DMS 273 (cell line): ENCODE measurements at regions not wholly inside any gene's neighbourhood (a gene's known extent, or its start where the extent isn't known, plus 50 kb on each side); places are given as distances from the start of the nearest gene placed in this dataset.

Source experiments
- DNase-seq: peaks from one replicate; lab custom pipeline; 2025; ENCODE audit not compliant: unreplicated experiment; lab: John Stamatoyannopoulos, UW

- DNase-seq = no peak
Observed at GRCh38 chr4:151994429-151994828, 233.6 kb upstream of the GATB start.

- no peak for DNase-seq
Observed at GRCh38 chr4:151993521-151993920, 232.7 kb upstream of the GATB start.

GRCh38 chr4:151992332-151993154 is 231.7 kb upstream of the GATB start:
- DNase-seq = no peak

- no peak for DNase-seq
Observed at GRCh38 chr4:151991884-151992167, 231.0 kb upstream of the GATB start.

- no peak for DNase-seq
Observed at GRCh38 chr4:151991001-151991883, 230.4 kb upstream of the GATB start.

- no peak for DNase-seq
Observed at GRCh38 chr4:151990201-151990600, 229.4 kb upstream of the GATB start.

- DNase-seq = no peak
Observed at GRCh38 chr4:151988591-151988990, 227.8 kb upstream of the GATB start.

GRCh38 chr4:151987606-151988005 is 226.8 kb upstream of the GATB start:
- no peak for DNase-seq

GRCh38 chr4:151983854-151984253 is 223.0 kb upstream of the GATB start:
- peak; percentile 6 for DNase-seq

- no peak for DNase-seq
Observed at GRCh38 chr4:151979819-151980218, 219.0 kb upstream of the GATB start.

- no peak for DNase-seq
Observed at GRCh38 chr4:151968643-151969042, 207.8 kb upstream of the GATB start.

- no peak for DNase-seq
Observed at GRCh38 chr4:151967074-151967473, 206.3 kb upstream of the GATB start.

GRCh38 chr4:151962138-151962823 is 201.5 kb upstream of the GATB start:
- no peak for DNase-seq

GRCh38 chr4:151961456-151961855 is 200.6 kb upstream of the GATB start:
- DNase-seq = no peak

- DNase-seq = no peak
Observed at GRCh38 chr4:151960449-151961230, 199.8 kb upstream of the GATB start.

GRCh38 chr4:151957153-151957552 is 196.3 kb upstream of the GATB start:
- DNase-seq = no peak

- DNase-seq = no peak
Observed at GRCh38 chr4:151955721-151956380, 195.0 kb upstream of the GATB start.

GRCh38 chr4:151953795-151954372 is 193.1 kb upstream of the GATB start:
- no peak for DNase-seq

GRCh38 chr4:151953312-151953711 is 192.5 kb upstream of the GATB start:
- no peak for DNase-seq

- no peak for DNase-seq
Observed at GRCh38 chr4:151952711-151953254, 192.0 kb upstream of the GATB start.
